ENCODE measurements at regions not wholly inside any gene's neighbourhood (a gene's known extent, or its start where the extent isn't known, plus 50 kb on each side); places are given as distances from the start of the nearest gene placed in this dataset.
A peak's percentile ranks its signal among the peaks of the same experiment; 100 is the strongest.
"Not testable (repeated sequence)": the region's sequence is repeated elsewhere in the genome, so short reads cannot be mapped to it uniquely, and the experiment has no call there.

- peak; percentile 38 for DNase-seq (ENCODE audit: low read depth)
Measured at GRCh38 chr11:29627541-29627940, 389.3 kb downstream of the KCNA4 start.

DNA sequence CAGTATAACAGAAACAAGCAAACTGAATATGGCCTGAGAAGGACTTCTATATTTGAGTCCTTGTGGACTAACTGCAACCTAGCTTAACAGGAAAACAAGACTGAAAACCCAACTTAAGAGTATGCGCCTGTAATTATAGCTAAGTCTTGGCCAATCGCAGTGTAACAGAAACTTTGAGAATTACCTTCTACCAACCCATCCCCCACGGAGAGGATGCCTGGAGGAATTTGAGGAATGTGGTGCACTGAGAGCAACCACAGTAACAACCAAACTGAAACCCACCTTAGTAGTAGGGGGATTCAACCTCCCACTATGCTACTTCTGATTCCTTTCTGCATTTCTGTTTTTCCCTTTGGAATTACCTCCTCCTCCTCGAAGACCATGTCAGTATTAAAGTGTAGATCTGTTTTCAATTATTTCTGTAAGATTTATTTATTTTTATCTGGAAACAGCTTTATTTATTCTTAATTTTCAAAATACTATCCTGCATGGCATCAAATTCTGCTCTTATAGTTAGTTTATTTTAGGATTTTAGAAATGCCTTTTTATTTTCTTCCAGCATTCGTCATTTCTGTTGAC lies 393.6 kb downstream of the KCNA4 start:
- no peak for DNase-seq (ENCODE audit: low read depth)

- peak; percentile 95 for DNase-seq (ENCODE audit: low read depth)
Measured at GRCh38 chr11:29616611-29617010, 400.2 kb downstream of the KCNA4 start.

- DNase-seq (ENCODE audit: low read depth), result no peak
Measured at GRCh38 chr11:29612423-29612822, 404.4 kb downstream of the KCNA4 start.

GRCh38 chr11:29606330-29607031 lies 410.3 kb downstream of the KCNA4 start:
- DNase-seq (ENCODE audit: low read depth), result no peak

DNA sequence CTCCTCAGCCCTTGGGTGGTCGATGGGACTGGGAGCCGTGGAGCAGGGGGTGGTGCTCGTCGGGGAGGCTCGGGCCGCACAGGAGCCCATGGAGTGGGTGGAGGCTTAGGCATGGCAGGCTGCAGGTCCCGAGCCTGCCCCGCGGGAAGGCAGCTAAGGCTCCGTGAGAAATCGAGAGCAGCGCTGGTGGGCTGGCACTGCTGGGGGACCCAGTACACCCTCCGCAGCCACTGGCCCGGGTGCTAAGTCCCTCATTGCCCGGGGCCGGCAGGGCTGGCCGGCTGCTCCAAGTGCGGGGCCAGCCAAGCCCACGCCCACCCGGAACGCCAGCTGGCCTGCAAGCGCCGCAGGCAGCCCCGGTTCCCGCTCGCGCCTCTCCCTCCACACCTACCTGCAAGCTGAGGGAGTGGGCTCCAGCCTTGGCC lies 416.7 kb downstream of the KCNA4 start:
- not testable (repeated sequence) for DNase-seq (ENCODE audit: low read depth)

- DNase-seq (ENCODE audit: low read depth), result no peak
Measured at GRCh38 chr11:29584342-29584741, 432.5 kb downstream of the KCNA4 start.

DNA sequence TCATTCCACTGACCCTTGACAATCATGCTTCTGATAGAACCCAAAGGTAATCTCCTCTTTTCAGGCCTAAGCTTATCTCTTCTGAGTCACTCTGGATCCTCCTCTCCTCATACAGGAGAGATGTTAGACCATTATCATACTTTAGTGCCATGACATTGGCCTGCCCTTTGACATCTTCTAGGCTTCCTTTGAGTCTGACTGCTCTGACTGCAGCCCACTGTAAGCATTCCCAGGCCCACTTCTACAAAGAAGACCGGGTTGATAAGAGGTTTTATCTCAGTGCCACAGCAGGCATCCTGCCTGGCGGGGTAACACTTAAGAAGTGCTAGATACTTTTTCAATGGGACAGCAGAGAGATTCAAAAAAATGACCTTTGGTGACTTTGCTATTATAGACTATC lies 438.0 kb downstream of the KCNA4 start:
- no peak for DNase-seq (ENCODE audit: low read depth)

DNA sequence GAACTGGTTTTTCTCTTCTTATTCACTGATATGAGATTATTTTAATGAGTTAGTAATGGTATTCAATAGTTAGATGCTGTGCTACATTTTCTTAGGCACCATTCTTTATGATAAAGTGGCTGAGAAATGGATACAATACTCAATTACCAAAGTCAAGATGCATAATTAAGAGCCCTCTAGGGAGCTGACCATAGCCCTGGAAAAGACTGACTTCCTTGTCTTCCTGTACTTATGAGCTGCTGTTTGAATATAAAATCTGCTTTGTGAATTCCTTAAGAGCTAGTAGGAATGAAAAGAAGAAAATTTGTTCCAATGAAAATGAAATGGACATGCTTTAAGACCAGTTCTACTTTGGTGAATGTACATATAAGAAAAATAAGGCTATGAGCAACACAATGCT lies 452.3 kb downstream of the KCNA4 start:
- no peak for DNase-seq (ENCODE audit: low read depth)

- DNase-seq (ENCODE audit: low read depth), result no peak
Measured at GRCh38 chr11:29562183-29562582, 454.6 kb downstream of the KCNA4 start.

DNA sequence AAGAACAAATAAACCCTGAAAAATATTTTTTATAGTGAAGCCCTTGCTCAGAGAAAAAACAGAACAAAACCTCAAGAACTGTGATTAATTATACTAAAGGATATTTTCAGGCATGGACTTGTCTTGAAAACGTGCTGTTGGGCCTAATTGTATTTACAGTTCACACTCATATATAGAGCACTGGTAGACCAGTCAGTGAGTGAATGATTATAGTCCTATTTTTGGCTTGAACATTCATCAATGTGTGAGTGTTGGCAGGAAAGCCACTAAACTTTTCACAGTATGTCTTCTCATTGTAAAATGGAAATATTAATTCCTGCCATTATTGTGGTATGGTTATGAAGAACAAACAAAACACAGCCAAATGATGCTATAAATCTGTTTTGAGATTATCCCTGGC lies 462.8 kb downstream of the KCNA4 start:
- DNase-seq (ENCODE audit: low read depth), result no peak

- no peak for DNase-seq (ENCODE audit: low read depth)
Measured at GRCh38 chr11:29538339-29539036, 478.3 kb downstream of the KCNA4 start.

DNA sequence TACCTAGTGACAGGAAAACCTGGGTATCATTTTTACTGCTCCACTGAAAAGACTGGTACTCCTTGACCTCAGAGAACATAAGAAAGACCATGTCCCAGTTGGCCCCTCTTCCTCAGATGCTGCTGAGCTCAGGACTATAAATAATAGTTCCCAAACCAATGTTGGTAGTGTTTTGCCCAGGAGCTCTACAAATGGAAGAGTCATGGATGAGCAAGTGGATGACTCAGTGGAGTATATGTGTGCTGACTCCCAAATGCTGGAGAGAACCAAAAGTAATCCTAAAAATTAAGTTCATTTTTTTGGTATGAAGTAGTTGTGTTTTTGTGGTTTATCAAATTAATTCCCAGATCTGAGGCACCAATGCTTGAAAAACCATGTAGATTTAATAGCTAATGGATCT lies 482.0 kb downstream of the KCNA4 start:
- DNase-seq (ENCODE audit: low read depth), result peak; percentile 1

DNA sequence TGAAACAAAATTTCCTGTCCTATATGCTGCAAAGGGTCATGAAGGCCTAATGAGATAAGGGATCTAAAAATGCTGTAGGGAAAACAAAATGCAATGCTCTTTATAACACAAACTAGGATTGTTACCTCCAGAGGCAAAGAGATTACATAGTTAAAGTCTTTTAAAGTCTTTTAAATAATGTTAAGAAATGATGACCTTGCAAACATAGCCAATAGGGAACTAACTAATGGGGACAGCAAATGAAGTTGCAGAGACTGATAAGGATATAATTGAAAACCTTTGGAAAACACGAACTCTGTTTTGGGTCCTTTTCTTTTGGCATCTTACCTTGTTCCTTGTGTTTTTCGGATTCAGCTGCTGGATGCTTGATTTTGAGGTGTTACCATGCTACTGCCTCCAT lies 485.9 kb downstream of the KCNA4 start:
- no peak for DNase-seq (ENCODE audit: low read depth)

- DNase-seq (ENCODE audit: low read depth), result peak; percentile 99
Measured at GRCh38 chr11:29527391-29527936, 489.4 kb downstream of the KCNA4 start.

DNA sequence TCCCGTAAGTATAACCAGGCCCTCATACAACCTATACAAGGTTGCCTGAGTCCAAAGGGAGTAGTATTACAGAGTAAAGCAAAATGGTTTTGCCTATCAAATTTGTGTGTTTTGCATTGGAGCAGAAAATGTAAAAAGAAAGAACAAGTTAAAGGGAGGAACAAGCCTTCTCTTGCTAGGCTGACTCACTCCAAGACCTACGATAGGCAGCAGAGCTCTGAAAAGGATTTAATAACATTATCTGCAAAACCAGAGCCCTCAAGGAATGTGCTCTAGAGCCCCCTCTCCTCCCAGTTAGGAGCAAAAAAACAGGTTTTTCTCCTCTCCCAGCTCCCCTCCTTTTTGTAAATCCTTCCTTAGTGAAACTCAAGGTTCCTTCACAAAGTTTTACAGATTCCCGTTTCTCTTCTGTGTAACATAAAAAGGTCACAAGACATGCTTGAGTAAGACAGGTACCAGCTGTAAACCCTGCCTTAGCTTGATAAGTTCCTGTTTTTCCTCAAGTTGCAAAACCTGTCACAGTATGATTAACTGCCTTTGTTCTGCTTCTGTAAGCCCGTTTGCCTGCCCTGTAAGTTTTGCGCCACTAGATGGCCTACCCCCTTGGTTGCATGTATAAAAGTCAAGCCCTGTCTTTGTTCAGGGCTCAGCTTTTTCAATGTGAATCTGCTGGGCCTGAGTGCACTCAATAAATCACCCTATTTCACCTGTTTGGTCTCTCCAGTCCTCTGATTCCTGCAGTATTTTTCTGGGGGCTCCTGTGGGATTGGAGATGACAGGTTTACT lies 498.2 kb downstream of the KCNA4 start:
- DNase-seq (ENCODE audit: low read depth), result peak; percentile 90

DNA sequence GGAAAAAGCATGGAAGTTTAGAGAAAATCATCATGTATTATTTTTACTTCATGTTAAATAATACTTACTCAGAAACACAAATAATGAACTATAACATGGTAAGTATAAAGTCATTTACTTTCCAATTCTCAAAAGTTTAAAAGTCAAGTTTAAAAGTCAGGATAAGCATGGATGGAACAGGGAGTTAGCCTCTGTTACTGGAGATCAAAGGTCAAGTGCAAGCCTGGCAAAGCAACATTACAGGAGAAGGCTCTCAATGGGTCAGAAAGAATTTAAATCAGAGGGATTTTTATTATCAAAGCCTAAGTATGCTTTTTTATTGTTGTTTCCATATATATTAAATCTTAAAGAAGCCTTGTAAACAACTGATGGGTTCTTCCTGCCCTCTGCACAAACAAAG lies 505.4 kb downstream of the KCNA4 start:
- DNase-seq (ENCODE audit: low read depth), result no peak

- DNase-seq (ENCODE audit: low read depth), result no peak
Measured at GRCh38 chr11:29507376-29507775, 509.5 kb downstream of the KCNA4 start.

GRCh38 chr11:29495676-29496075 lies 521.2 kb downstream of the KCNA4 start:
- peak; percentile 8 for DNase-seq (ENCODE audit: low read depth)

- no peak for DNase-seq (ENCODE audit: low read depth)
Measured at GRCh38 chr11:29490938-29491337, 525.9 kb downstream of the KCNA4 start.

DNA sequence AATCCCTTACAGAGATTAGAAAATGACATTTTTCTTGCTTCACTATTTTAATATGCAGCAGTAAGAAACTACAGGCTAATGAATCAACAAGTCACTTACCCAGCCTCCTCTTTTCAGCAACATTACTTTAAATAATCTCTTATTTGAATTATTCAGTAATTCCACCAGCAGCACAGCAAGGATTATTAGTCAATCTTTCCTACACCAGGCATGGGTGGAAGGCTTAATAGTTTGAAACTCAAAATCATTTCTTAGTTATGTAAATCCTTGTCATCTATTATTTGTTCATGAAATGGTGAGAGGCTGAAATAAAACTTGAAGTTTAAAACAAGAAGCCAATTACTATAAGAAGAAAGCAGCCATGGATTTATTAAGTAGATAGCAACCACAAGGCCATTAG lies 530.5 kb downstream of the KCNA4 start:
- no peak for DNase-seq (ENCODE audit: low read depth)

- peak; percentile 34 for DNase-seq (ENCODE audit: low read depth)
Measured at GRCh38 chr11:29485641-29486040, 531.2 kb downstream of the KCNA4 start.
